ENCODE measurements at regions not wholly inside any gene's neighbourhood (a gene's known extent, or its start where the extent isn't known, plus 50 kb on each side); places are given as distances from the start of the nearest gene placed in this dataset.

DNA sequence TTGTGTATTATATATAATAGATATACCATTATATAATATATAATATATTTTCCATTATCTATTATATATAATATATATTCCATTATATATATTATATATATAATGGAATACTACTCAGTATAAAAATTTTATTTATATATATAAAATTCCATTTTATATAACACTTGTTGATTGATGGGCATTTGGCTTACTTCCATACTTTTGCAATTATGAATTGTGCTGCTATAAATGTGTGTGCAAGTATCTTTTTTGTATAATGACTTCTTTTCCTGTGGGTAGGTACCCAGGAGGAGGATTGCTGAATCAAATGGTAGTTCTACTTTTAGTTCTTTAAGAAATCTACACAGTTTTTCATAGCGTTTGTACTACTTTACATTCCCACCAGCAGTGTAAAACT is 1211.1 kb downstream of the NCAM2 start:
- H3K36me3 ChIP-seq (ENCODE audit: control insufficient read depth, insufficient read depth, low read length), result no peaks in the 10 kb centered on the region
- H3K27me3 ChIP-seq (ENCODE audit: control insufficient read depth, insufficient read depth, low read length), result no peaks in the 10 kb centered on the region
- H3K4me3 ChIP-seq (ENCODE audit: low read depth, low read length), result no peak overlapping the region
- no peaks in the 10 kb centered on the region for H3K4me1 ChIP-seq (ENCODE audit: control insufficient read depth, insufficient read depth, low read length)
- no peak overlapping the region for H3K27ac ChIP-seq (ENCODE audit: low read depth, low read length)
- no peak overlapping the region for H3K9ac ChIP-seq (ENCODE audit: low read depth, low read length)
- no peaks in the 10 kb centered on the region for H3K9me3 ChIP-seq (ENCODE audit: control insufficient read depth, insufficient read depth, low read length)

DNA sequence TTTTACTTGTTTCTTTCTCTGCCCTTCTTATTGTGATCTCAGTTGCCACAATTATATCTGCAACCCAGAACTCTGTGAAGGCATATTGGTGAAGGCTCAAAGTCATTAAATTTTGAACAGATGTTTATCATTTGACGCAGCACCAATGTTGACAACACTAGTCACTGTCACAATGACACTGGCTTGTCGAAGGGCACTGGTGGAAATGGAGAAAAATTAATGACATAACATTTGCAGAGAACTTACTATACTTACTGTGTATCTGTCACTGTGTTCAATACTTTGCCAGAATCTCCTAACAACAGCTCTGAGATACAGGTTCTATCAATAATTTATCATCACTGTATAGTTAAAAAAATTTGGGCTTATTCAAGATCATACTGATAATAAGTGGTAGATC is 1213.7 kb downstream of the NCAM2 start:
- Histone ChIP-seq H3K4me1 (ENCODE audit: control insufficient read depth, insufficient read depth, low read length) (no peaks in the 10 kb centered on the region), H3K27me3 (ENCODE audit: control insufficient read depth, insufficient read depth, low read length) (no peaks in the 10 kb centered on the region), H3K9ac (ENCODE audit: low read depth, low read length) (no peak overlapping the region), H3K27ac (ENCODE audit: low read depth, low read length) (no peak overlapping the region), H3K4me3 (ENCODE audit: low read depth, low read length) (no peak overlapping the region), H3K9me3 (ENCODE audit: control insufficient read depth, insufficient read depth, low read length) (no peaks in the 10 kb centered on the region), H3K36me3 (ENCODE audit: control insufficient read depth, insufficient read depth, low read length) (no peaks in the 10 kb centered on the region)

DNA sequence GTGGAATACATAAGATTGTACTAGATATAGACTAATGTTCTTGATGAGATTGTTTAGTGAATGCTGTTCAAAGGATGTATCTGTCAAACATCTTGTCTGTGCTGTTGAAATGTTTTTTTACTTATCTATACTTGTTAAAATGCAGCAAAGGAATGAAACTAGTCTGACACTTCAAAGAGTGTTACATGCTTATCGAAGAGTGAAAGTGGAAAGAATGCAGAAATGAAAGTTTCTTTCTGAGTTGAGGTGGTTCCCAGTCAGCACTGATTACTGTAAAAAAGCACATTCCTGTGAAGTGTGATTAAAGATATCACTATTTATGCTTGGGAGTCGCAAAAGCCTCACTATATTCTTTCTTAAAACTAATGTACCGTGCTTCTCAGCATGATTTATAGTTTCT is 1225.2 kb downstream of the NCAM2 start:
- Histone ChIP-seq H3K27ac (ENCODE audit: low read depth, low read length) (no peak overlapping the region), H3K4me1 (ENCODE audit: control insufficient read depth, insufficient read depth, low read length) (no peaks in the 10 kb centered on the region), H3K4me3 (ENCODE audit: low read depth, low read length) (no peak overlapping the region), H3K27me3 (ENCODE audit: control insufficient read depth, insufficient read depth, low read length) (no peaks in the 10 kb centered on the region), H3K9ac (ENCODE audit: low read depth, low read length) (no peak overlapping the region), H3K36me3 (ENCODE audit: control insufficient read depth, insufficient read depth, low read length) (no peaks in the 10 kb centered on the region), H3K9me3 (ENCODE audit: control insufficient read depth, insufficient read depth, low read length) (no peaks in the 10 kb centered on the region)

- Histone ChIP-seq H3K9me3 (ENCODE audit: control insufficient read depth, insufficient read depth, low read length) (no peaks in the 10 kb centered on the region), H3K36me3 (ENCODE audit: control insufficient read depth, insufficient read depth, low read length) (no peaks in the 10 kb centered on the region), H3K27ac (ENCODE audit: low read depth, low read length) (no peak overlapping the region), H3K27me3 (ENCODE audit: control insufficient read depth, insufficient read depth, low read length) (no peaks in the 10 kb centered on the region), H3K4me3 (ENCODE audit: low read depth, low read length) (no peak overlapping the region), H3K4me1 (ENCODE audit: control insufficient read depth, insufficient read depth, low read length) (no peaks in the 10 kb centered on the region), H3K9ac (ENCODE audit: low read depth, low read length) (no peak overlapping the region)
Measured at GRCh38 chr21:22224261-22224660, 1226.1 kb downstream of the NCAM2 start.

DNA sequence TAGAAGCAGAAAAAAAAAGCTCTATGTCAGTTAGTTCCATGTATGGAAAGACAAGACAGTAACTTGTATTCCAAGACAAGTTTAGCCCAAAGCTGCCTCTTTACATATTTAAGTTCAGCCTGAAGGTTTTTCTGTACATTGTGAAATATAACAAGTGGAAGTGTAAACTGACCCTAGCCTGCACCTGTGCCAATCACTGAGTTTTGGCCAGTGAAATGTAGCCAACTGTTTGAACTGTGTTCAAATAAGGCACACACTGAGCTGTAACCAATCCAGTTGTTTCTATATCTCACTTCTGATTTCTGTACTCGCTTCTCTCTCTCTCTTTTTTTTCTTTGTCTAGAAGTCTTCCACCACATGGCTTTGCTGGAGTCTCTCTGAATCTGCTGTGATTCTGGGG is 1227.1 kb downstream of the NCAM2 start:
- Histone ChIP-seq H3K4me3 (ENCODE audit: low read depth, low read length) (no peak overlapping the region), H3K9ac (ENCODE audit: low read depth, low read length) (no peak overlapping the region), H3K27me3 (ENCODE audit: control insufficient read depth, insufficient read depth, low read length) (no peaks in the 10 kb centered on the region), H3K36me3 (ENCODE audit: control insufficient read depth, insufficient read depth, low read length) (no peaks in the 10 kb centered on the region), H3K4me1 (ENCODE audit: control insufficient read depth, insufficient read depth, low read length) (peaks cover 3% of the 10 kb centered on the region; the same call in 1 of the 2 replicates), H3K27ac (ENCODE audit: low read depth, low read length) (no peak overlapping the region), H3K9me3 (ENCODE audit: control insufficient read depth, insufficient read depth, low read length) (no peaks in the 10 kb centered on the region)

- H3K27me3 ChIP-seq (ENCODE audit: control insufficient read depth, insufficient read depth, low read length), result no peaks in the 10 kb centered on the region
- no peaks in the 10 kb centered on the region for H3K9me3 ChIP-seq (ENCODE audit: control insufficient read depth, insufficient read depth, low read length)
- H3K4me1 ChIP-seq (ENCODE audit: control insufficient read depth, insufficient read depth, low read length), result peaks cover 3% of the 10 kb centered on the region; the same call in 1 of the 2 replicates
- no peak overlapping the region for H3K27ac ChIP-seq (ENCODE audit: low read depth, low read length)
- H3K9ac ChIP-seq (ENCODE audit: low read depth, low read length), result no peak overlapping the region
- no peaks in the 10 kb centered on the region for H3K36me3 ChIP-seq (ENCODE audit: control insufficient read depth, insufficient read depth, low read length)
- H3K4me3 ChIP-seq (ENCODE audit: low read depth, low read length), result no peak overlapping the region
Measured at GRCh38 chr21:22231013-22231412, 1232.8 kb downstream of the NCAM2 start.

DNA sequence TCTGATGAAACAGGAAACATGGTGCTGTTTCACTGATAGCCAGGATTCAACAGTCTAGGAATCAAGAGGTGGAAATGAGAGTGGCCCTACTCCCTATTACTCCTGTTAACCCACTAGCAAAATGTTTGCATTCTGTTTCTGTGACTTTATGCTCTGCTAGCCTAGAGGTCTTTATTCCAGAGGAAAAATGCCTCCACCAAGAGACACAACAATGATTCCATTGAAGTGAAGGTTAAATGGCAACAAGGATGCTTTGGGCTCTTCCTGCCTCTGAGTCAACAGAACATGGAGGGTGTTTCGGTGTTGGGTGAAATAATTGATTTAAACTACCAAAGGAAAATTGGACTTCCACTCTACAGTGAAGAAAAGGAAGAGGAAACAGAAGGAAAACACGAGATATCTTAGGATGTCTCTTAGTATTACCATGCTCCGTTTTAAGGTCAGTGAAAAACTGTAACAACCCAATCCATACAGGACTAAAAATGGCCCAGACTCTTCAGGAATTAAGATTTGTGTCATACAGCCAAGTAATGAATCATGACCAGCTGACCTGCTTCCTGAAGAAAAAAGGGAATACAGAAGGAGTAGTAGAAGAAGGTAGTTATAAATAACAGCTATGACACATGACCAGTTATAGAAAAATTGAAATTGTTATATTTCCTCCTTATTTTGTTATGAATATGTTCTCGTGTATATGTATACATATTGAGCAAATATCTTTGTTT is 1237.8 kb downstream of the NCAM2 start:
- H3K4me1 ChIP-seq (ENCODE audit: control insufficient read depth, insufficient read depth, low read length), result no peaks in the 10 kb centered on the region
- H3K9ac ChIP-seq (ENCODE audit: low read depth, low read length), result no peak overlapping the region
- no peak overlapping the region for H3K27ac ChIP-seq (ENCODE audit: low read depth, low read length)
- no peaks in the 10 kb centered on the region for H3K27me3 ChIP-seq (ENCODE audit: control insufficient read depth, insufficient read depth, low read length)
- H3K4me3 ChIP-seq (ENCODE audit: low read depth, low read length), result no peak overlapping the region
- no peaks in the 10 kb centered on the region for H3K9me3 ChIP-seq (ENCODE audit: control insufficient read depth, insufficient read depth, low read length)
- no peaks in the 10 kb centered on the region for H3K36me3 ChIP-seq (ENCODE audit: control insufficient read depth, insufficient read depth, low read length)

DNA sequence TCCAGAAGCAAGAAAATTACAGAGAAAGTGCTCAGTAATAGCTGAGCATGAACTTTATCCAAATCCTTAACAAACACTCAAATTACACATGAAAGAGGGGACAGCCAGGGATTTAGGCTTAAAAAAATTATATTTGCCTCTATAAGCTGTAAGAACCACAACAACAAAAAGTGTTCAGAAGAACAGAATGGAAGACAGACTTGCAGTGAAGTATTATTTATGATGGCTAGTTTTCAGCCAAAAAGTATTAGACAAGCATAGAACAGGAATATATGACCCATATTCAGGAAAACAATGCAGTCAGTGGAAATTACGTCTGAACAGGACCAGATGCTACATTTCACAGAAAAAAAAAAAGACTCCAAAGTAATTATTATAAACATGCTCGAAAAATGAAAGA is 1246.3 kb downstream of the NCAM2 start:
- Histone ChIP-seq H3K27me3 (ENCODE audit: control insufficient read depth, insufficient read depth, low read length) (no peaks in the 10 kb centered on the region), H3K4me3 (ENCODE audit: low read depth, low read length) (no peak overlapping the region), H3K9me3 (ENCODE audit: control insufficient read depth, insufficient read depth, low read length) (no peaks in the 10 kb centered on the region), H3K27ac (ENCODE audit: low read depth, low read length) (no peak overlapping the region), H3K36me3 (ENCODE audit: control insufficient read depth, insufficient read depth, low read length) (no peaks in the 10 kb centered on the region), H3K4me1 (ENCODE audit: control insufficient read depth, insufficient read depth, low read length) (no peaks in the 10 kb centered on the region), H3K9ac (ENCODE audit: low read depth, low read length) (no peak overlapping the region)

DNA sequence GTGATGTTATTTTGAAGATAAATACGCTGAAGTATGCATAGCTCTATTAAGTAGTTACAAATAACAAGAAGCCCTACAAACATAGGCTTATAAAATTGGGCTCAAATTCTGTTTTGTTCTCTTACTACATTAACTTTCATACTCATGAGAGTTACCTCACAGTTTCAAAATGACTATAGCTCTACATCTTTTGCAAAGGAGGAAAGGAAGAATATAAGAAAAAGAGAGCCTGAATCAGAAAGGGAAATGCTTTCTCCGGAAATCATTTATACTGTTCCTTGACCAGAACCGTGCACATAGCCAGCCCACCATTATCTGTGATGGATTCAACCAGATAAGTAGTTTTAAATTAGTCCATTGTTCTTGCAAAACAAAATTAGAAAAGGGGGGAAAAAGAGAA is 1252.1 kb downstream of the NCAM2 start:
- no peaks in the 10 kb centered on the region for H3K9me3 ChIP-seq (ENCODE audit: control insufficient read depth, insufficient read depth, low read length)
- H3K27me3 ChIP-seq (ENCODE audit: control insufficient read depth, insufficient read depth, low read length), result no peaks in the 10 kb centered on the region
- H3K36me3 ChIP-seq (ENCODE audit: control insufficient read depth, insufficient read depth, low read length), result no peaks in the 10 kb centered on the region
- H3K4me1 ChIP-seq (ENCODE audit: control insufficient read depth, insufficient read depth, low read length), result no peaks in the 10 kb centered on the region
- H3K27ac ChIP-seq (ENCODE audit: low read depth, low read length), result no peak overlapping the region
- no peak overlapping the region for H3K9ac ChIP-seq (ENCODE audit: low read depth, low read length)
- H3K4me3 ChIP-seq (ENCODE audit: low read depth, low read length), result no peak overlapping the region

DNA sequence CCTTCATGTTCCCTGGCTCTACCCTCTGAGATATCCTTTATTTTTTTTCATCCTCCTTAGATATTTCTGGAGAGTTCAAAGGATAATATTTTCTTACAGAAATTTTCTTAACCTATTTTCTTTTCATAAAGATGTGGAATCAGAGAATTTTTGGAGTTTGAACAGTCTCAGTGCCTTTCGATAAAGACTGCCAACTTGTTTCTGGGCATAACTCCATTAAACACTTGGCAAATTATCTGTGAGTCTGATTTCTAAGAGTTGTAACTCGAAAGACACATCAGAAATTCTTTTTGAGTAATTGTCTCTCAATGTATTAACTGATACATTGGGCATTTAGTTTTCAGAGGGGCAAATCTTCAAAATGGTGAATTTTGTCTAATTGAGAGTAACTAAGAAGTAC is 1255.6 kb downstream of the NCAM2 start:
- Histone ChIP-seq H3K4me1 (ENCODE audit: control insufficient read depth, insufficient read depth, low read length) (no peaks in the 10 kb centered on the region), H3K9me3 (ENCODE audit: control insufficient read depth, insufficient read depth, low read length) (no peaks in the 10 kb centered on the region), H3K36me3 (ENCODE audit: control insufficient read depth, insufficient read depth, low read length) (no peaks in the 10 kb centered on the region), H3K9ac (ENCODE audit: low read depth, low read length) (no peak overlapping the region), H3K27ac (ENCODE audit: low read depth, low read length) (no peak overlapping the region), H3K27me3 (ENCODE audit: control insufficient read depth, insufficient read depth, low read length) (no peaks in the 10 kb centered on the region), H3K4me3 (ENCODE audit: low read depth, low read length) (no peak overlapping the region)

DNA sequence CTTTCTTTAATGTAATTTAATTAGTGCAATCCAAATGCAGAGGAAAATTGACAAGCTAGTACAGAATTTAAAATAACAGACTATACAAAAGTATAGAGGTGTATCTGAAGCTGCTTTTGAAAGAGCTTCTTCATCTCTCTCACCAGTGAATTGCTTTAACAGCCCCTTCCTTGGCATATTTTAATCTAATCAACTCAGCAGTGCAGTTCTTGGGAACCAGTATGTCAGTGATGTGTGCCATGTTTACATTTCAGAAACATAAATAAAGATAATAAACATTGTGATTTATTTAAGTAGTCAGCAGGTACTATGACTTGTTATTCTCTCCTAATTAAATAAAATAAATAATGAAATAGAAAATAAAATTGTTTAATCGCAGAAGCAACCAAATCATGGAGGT is 1260.6 kb downstream of the NCAM2 start:
- Histone ChIP-seq H3K4me3 (ENCODE audit: low read depth, low read length) (no peak overlapping the region), H3K9me3 (ENCODE audit: control insufficient read depth, insufficient read depth, low read length) (no peaks in the 10 kb centered on the region), H3K27me3 (ENCODE audit: control insufficient read depth, insufficient read depth, low read length) (no peaks in the 10 kb centered on the region), H3K4me1 (ENCODE audit: control insufficient read depth, insufficient read depth, low read length) (no peaks in the 10 kb centered on the region), H3K27ac (ENCODE audit: low read depth, low read length) (no peak overlapping the region), H3K9ac (ENCODE audit: low read depth, low read length) (no peak overlapping the region), H3K36me3 (ENCODE audit: control insufficient read depth, insufficient read depth, low read length) (no peaks in the 10 kb centered on the region)
